A172 (cell line): ENCODE measurements at regions not wholly inside any gene's neighbourhood (a gene's known extent, or its start where the extent isn't known, plus 50 kb on each side); places are given as distances from the start of the nearest gene placed in this dataset.
"Not testable (repeated sequence)": the region's sequence is repeated elsewhere in the genome, so short reads cannot be mapped to it uniquely, and the experiment has no call there.

Experiments used
- DNase-seq: peaks from one replicate; pipeline ENCODE4 v3.0.0-alpha.2; 2015; ENCODE audit warnings: low spot score

- no peak for DNase-seq
These were observed 733.9 kb upstream of the EPHA5 start for GRCh38 chr4:66404141-66404540.

GRCh38 chr4:66376921-66377320, 706.6 kb upstream of the EPHA5 start:
- DNase-seq = no peak

DNA sequence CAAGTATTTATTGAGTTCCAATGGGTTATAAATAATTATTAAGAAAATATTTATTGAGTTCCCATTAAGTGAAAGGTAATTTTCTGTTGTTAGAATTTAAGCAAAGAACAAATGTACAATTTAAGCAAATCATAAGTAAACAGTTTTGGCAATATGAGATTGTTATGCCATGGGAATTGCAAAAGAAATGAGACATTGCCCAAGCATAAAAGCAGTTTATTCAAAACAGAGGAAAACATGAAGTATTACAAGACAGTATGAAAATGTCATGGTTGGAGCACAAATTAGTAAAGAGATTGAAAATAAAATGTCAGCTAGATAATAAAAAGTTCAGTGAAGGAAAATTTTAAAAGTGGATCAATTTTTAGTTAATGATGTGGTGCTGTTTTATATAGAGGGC, 706.1 kb upstream of the EPHA5 start:
- no peak for DNase-seq

- DNase-seq = no peak
These were observed 703.0 kb upstream of the EPHA5 start for GRCh38 chr4:66373268-66373667.

DNA sequence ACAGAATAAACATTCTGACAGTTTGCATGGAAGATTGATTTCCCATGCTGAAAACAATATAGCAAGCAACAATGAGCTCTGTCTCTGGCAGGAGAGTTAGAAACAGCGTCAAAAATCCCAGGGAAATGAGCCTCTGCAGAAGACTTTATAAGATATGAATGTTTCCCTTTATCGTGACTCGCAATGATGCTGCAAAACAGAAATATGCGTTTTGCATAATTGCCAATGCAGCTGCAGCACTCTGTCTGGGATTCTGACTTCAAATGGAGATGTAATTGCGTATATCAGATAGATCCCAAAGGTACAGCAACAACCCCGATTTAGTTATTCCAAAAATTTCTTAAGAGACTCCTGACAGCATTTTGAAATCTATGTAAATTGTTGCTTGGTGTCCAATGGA, 702.4 kb upstream of the EPHA5 start:
- no peak for DNase-seq

DNA sequence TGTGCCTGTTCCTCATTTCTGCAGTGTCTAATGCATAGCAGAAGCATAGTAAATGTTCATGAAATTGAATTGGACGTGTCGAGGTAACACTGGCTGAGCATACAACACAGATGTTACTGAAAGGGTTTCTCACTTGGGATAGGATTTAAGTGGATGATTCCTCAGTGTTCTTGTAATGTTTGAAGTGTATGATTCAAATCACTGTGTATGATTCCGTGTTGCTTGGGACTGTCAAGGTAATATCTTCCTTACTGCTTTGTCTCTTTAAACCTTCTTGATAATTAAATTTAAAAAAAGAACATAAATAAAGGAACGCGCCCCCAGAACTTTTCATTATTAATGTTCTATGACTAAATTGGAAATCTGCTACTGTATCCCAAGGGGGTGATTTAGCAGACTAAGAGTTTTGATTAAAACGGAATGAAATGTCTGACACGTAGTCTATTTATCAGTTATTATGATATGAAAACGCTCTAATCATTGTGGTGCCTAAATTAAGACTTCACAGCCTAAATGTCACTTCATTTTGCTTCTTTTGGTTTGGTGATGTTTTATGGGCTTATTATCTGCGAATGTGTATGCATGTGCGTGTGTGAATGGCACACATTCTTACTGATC, 696.9 kb upstream of the EPHA5 start:
- DNase-seq = no peak

DNA sequence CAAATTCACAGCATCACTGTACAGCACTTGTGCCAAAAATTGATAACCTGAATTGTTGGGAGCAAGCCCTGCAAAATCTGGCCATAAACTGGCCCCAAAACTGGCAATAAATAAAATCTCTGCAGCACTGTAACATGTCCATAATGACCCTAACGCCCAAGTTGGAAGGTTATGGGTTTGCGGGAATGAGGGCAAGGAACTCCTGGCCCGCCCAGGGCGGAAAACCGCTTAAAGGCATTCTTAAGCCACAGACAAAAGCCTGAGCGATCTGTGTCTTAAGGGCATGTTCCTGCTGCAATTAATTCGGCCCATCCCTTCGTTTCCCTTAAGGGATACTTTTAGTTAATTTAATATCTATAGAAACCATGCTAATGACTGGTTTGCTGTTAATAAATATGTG, 690.1 kb upstream of the EPHA5 start:
- DNase-seq = not testable (repeated sequence)

- no peak for DNase-seq
These were observed 687.0 kb upstream of the EPHA5 start for GRCh38 chr4:66357316-66357715.

DNA sequence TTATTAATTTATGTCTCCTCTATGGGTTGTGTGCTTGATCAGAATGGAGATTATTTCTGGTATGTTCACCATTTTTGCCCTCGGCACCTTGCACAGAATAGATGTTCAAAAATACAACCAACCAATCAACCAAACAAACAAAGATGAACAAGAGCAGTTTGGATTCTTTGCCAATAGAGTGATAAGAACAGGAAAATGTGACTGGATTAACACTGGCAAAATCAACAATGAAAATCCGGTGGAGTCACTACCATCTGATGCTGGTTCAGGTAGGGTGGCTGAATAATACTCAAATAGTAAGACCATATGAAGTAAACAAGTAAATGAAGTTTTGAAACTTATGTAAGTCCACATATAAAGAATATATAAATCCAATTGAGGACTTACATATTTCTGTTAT, 685.0 kb upstream of the EPHA5 start:
- no peak for DNase-seq

DNA sequence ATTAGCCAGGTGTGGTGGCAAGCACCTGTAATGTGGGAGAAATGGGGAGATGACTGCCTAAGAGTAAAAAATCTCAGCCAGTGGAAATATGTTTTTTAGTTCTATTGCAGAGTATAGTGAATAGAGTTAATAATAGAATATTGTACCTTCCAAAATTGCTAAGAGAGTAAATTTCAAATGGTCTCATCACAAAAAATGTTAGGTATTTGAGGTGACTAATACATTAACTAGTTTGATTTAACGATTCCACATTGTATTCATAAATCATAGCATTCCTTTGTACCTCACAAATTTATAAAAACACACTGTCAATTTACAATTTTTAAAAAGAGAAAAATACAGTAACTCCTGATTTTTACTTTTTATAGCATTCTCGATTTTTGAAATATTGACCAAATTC, 681.5 kb upstream of the EPHA5 start:
- no peak for DNase-seq

DNA sequence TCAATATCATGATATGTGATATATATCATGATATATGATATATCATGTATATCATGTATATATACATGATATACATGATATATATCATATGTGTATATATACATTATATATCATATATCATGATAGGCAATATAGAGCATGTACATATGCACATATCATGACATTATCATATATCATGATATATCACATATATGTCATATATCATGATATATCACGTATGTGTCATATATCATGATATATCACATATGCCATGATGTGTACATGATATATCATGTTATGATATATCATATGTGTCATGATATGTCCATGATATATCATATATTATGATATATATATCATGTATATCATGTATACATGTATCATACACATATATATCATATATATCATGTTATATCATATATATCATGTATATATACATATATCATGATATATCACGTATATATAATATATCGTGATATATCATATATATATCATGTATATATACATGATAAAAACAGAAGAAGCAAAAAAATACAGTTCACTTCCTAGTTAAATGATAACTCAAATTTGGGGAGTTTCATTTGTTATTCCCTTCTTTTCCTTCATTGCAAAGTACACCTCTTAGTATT, 670.1 kb upstream of the EPHA5 start:
- DNase-seq = no peak

GRCh38 chr4:66339007-66339406, 668.7 kb upstream of the EPHA5 start:
- DNase-seq = no peak

DNA sequence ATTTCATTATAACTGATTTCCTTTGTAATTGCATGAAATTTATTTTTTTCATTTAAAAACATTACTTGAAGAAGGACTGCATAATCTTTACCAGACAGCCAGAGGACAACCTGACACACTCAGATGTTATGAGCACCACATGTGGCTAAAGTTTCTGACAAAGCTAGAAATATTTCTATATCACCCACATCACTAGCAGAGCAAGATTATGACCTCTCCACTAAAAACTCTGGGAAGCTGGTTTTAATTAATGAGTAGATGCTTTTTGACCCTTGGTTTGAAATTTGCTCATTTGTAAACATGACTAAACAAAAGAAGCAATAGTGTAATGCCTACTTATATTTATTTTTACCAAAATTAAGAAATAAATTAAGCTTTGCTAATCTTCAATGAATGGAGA, 661.5 kb upstream of the EPHA5 start:
- no peak for DNase-seq

GRCh38 chr4:66330125-66330524, 659.8 kb upstream of the EPHA5 start:
- no peak for DNase-seq

DNA sequence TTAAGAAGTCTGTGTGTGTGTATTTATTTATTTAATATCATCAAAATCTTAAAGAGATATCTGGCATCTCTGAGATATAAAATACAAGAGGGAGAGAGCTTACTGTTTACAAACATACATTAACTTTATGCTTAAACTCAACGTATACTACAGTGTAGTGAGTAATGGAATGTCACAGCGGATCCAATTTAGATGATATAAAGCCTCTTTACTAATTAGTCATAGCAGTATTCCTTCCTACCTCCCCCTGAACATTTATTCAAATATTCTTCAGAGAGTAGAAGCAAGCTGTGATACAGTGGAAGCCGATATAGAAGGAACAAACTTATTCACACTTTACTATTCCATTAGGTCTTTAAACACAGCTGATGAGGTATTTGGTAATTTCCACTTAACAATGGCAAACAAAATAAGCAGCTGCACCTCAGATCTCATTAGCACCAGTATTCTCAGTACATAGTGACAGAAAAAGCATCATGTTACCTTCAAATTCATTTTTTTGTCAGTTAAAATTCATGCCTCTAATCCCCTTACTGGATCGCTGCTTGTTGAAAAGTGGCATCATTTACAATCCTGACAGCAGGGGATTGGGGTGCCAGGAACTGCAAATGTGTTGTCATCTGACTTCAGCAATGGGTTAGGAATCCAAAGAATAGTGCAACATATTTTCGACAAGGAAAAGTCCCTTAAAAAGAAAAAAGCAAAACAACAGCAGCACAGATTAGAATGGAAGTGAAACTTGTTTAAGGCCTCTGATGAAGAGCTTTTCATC, 658.7 kb upstream of the EPHA5 start:
- DNase-seq = no peak

DNA sequence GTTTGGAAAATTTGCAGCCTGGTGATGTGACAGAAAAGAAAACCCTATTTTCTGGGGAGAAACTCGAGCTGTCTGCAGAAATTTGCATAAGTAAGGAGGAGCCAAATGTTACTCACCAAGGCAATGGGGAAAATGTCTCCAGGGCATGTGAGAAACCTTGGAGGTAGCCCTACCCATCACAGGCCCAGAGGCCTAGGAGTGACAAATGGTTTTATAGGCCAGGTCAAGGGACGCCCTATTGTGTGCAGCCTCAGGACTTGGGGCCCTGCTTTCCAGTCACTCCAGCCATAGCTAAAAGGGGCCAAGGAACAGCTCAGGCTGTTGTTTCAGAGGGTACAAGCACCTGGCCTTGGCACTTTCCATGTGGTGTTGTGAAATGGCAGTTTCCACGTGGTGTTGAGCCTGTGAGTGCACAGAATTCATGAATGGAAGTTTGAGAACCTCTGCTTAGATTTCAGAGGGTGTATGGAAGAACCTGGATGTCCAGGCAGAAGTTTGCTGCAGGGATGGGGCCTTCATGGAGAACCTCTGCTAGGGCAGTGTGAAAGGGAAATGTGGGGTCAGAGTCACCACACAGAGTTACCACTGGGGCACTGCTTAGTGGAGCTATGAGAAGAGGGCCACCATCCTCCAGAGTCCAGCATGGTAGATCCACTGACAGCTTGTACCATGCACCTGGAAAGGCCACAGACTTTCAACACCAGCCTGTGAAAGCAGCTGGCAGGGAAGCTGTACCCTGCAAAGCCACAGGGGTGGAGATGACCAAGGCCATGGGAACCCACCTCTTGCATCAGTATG, 637.6 kb upstream of the EPHA5 start:
- DNase-seq = no peak

DNA sequence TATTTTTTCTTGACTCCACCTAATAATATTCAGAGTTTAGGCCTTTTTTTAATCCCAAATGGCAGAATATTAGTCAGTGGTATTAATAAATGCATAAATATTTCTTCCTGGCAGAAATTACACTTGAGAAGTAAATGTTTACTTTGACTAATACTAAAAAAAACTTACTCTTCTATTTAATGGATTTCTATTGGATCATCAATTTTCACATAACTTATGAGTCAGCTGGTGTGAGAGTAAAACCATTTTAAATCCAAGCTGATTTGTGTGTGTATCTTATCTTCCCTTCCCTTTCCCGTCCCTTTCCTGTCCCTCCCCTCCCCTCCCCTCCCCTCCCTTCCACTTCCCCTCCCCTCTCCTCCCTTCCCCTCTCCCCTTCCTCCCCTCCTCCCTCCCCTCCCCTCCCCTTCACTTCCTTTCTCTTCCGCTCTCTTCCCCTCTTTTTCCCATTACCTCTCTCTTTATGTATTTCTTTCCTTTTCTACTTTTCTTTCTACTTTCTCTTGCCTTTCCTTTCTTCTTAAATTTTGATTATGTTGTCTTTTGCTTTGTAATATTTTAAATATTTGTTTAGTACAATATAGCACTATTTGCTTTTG, 630.1 kb upstream of the EPHA5 start:
- DNase-seq = no peak

DNA sequence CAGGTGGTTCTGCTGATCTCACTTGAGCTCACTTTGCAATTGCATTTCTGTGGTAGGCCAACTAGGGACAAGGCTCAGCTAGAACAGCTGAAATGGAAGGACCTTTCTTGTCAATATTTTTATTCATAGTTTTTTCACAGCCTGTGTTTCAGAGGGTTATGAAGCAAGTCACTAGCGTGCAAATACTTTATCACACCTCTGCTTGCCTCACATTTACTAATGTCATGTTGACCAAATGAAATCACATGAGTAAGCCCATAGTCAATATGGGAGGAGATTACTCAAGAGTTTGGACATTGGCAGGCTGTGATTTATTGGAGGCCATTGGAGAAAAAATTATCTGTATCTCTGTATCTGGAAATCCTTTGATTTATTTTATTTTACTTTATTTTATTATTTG, 628.3 kb upstream of the EPHA5 start:
- DNase-seq = no peak

DNA sequence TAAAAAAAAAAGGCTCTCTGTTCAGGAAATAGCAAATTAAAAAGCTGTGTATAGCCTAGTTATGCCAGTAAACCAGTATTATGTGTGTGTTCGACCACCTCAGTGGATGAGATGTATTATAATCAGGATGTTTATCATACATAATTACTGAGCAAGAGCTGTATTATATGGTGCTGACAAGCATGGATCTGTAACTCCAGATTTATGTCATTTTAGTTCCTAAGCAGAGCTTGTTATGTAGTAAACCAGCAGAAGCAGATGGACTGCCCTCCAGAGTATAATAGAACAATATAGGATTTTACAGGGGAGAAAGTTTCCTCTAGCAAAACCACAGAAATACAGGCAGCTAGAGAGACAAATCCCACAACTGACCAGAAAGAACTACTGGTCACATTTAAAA, 627.4 kb upstream of the EPHA5 start:
- DNase-seq = no peak

GRCh38 chr4:66294638-66295037, 624.3 kb upstream of the EPHA5 start:
- peak; percentile 4 for DNase-seq

GRCh38 chr4:66284991-66285451, 614.7 kb upstream of the EPHA5 start:
- no peak for DNase-seq

DNA sequence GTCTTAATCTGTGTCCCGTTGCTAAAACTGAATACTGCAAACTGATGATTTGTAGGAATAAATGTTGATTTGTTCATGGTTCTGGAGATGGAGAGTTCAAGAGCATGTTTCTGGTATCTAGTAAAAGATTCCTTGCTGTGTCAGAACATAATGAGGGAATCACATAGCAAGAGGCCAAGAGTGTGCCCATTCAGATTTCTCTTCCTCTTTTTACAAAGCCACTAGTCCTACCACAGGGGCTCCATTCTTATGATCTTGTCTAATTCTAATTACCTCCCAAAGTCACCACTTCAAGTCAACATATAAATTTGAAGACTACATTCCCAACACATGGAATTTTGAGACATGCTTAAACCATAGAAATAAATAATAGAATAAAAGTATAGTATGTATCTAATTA, 608.8 kb upstream of the EPHA5 start:
- DNase-seq = no peak
